Fibroblast of villous mesenchyme (primary cell): ENCODE measurements at regions not wholly inside any gene's neighbourhood (a gene's known extent, or its start where the extent isn't known, plus 50 kb on each side); places are given as distances from the start of the nearest gene placed in this dataset.

Source experiments
- DNase-seq: peaks from one replicate; pipeline ENCODE4 v3.0.0-alpha.2; 2010; ENCODE audit warnings: low read depth
- H3K4me3 ChIP-seq: 2 replicates; pipeline ENCODE4 v1.5.1; 2011; ENCODE audit warnings: low read depth, mild to moderate bottlenecking, low read length
- TF ChIP-seq, protein P1 (sequence below): IDR thresholded peaks from 2 replicates; pipeline ENCODE4 v1.5.1; 2012; ENCODE audit warnings: low read depth, mild to moderate bottlenecking, low read length; ENCODE audit not compliant: insufficient read depth

DNA sequence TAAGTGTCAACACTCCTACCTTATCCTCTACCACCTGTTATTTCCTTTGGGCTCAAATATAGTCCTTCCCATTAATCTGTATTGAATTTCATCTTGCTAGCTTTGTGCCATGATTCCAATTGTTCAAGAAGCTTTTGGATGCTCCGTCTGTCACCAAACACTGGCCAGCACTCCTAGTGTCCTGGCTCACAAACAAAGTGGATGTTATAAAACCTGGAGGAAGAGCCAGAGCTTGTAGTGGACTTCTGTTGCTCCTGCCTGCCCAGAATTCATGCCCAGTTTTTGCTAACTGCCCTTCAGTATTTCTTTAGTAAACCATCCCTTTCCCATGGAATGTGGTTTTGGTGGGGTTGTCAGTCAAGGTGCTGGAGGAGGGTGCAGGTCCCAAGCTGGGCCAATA is 77.2 kb upstream of the HS3ST2 start:
- no peak overlapping the region for H3K4me3 ChIP-seq
- DNase-seq: no peak
- TF ChIP-seq, protein P1, sequence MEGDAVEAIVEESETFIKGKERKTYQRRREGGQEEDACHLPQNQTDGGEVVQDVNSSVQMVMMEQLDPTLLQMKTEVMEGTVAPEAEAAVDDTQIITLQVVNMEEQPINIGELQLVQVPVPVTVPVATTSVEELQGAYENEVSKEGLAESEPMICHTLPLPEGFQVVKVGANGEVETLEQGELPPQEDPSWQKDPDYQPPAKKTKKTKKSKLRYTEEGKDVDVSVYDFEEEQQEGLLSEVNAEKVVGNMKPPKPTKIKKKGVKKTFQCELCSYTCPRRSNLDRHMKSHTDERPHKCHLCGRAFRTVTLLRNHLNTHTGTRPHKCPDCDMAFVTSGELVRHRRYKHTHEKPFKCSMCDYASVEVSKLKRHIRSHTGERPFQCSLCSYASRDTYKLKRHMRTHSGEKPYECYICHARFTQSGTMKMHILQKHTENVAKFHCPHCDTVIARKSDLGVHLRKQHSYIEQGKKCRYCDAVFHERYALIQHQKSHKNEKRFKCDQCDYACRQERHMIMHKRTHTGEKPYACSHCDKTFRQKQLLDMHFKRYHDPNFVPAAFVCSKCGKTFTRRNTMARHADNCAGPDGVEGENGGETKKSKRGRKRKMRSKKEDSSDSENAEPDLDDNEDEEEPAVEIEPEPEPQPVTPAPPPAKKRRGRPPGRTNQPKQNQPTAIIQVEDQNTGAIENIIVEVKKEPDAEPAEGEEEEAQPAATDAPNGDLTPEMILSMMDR: no peak

DNA sequence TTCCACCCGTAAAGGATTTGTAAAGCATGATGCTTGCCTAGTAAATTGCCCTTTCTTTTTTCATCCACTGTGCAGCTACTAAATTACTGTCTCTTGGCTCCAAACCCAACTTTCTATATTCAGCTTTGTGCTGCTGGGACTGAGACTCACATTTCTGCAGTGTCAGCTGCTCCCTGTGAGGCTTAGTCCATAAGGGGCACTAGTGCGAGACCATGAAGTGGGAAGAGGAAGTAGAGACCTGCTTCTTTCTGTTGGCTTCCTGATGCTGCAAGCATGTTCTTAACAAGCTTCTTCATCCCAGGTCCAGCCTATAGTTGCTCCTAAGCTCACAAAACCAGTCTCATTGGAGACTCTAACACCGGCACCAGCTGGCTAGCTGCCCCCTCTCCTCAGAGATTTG is 74.9 kb upstream of the HS3ST2 start:
- H3K4me3 ChIP-seq: no peak overlapping the region
- DNase-seq: no peak
- TF ChIP-seq, protein P1: no peak

GRCh38 chr16:22743401-22743800 is 70.6 kb upstream of the HS3ST2 start:
- H3K4me3 ChIP-seq: no peak overlapping the region
- TF ChIP-seq, protein P1: no peak
- no peak for DNase-seq

- no peak overlapping the region for H3K4me3 ChIP-seq
- no peak for DNase-seq
- TF ChIP-seq, protein P1: no peak
Measured at GRCh38 chr16:22751104-22751667, 62.8 kb upstream of the HS3ST2 start.

DNA sequence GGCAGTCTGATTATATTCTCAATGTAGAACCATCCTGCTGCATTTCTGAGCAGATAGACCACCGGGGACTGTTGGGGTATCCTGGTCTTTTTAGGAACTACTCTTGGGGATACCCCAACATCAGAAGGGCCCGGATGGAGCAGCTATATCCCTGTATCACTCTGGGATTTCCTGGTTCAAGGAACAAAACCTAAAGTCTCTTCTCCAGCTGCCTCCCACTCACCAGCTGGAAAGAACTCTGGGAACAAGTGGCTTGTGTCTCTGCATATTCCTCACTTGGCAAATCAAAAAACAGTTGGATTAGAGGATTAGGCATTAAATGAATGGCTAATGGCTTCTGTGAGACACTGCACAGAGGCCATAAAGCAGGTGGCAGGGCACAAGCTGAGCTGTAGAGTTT is 62.3 kb upstream of the HS3ST2 start:
- TF ChIP-seq, protein P1: no peak
- DNase-seq: no peak
- no peak overlapping the region for H3K4me3 ChIP-seq

DNA sequence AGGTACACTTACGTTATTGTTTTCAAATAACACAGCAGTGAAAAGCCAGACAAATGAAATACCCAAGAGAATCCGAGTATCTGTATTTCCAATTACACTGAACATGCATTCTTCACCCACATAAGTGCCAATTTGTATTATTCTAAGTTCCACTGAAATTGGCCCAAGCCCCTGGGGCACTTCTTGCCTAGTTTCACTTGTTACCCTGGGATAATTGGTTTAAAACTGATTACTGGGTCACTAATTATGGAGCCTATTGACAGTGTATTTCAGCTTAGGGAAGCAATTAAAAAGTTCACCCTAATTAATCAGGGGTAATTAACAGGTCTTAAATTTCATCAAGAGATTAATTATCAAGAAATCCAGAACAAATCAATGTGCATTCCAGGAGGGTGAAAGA is 60.5 kb upstream of the HS3ST2 start:
- no peak overlapping the region for H3K4me3 ChIP-seq
- no peak for DNase-seq
- TF ChIP-seq, protein P1: no peak

DNA sequence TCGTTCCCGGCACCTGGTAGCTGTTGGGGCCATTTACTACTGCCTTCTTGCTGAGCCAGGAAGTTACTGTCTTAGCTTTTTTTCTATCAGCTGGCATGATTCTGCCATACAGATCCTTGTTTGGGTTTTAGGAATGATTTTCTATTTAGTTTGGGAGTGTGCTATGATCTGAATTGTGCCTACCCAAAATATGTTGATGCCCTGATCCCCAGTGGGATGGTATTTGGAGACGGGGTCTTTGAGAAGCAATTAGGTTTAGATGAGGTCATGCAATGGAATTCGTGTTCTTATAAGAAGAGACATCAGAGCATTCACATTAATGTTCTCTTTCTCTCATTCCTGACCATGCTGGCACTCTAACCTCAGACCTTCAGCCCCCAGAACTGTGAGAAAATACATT is 59.4 kb upstream of the HS3ST2 start:
- H3K4me3 ChIP-seq: no peak overlapping the region
- no peak for DNase-seq
- TF ChIP-seq, protein P1: no peak
